PC-3 (cell line): ENCODE measurements at regions not wholly inside any gene's neighbourhood (a gene's known extent, or its start where the extent isn't known, plus 50 kb on each side); places are given as distances from the start of the nearest gene placed in this dataset.

Source experiments
- ATAC-seq: fragments of 200-7000 bp; cut with Tn5 transposase; 2 replicates; pipeline ENCODE4 v1.9.1; 2020; ENCODE audit warnings: mild to moderate bottlenecking, moderate library complexity
- BruUV-seq: library from RNA; stranded (reverse); fragments of 400-500 nt; replicated peaks from 2 replicates; lab custom pipeline; 2021; lab: Mats Ljungman, UMichigan
- CTCF ChIA-PET: fragments of 300-600 bp; sonication (Branson Sonifier 250); formaldehyde crosslinking; loops from one replicate; lab custom pipeline; 2022; ENCODE audit warnings: antibody characterized with exemption; lab: Charles Lee
- POLR2A ChIA-PET: fragments of 300-600 bp; sonication (Branson Sonifier 250); formaldehyde crosslinking; loops from one replicate; lab custom pipeline; 2022; ENCODE audit warnings: antibody characterized with exemption; ENCODE audit not compliant: unreplicated experiment; lab: Charles Lee
- DNase-seq: peaks from one replicate; pipeline ENCODE4 v3.0.0-alpha.2; 2015
- H2AFZ ChIP-seq: fragments of 300-600 bp; sonication (generic); 2 replicates; pipeline ENCODE4 v1.6.0; 2016; ENCODE audit warnings: antibody characterized with exemption, low read length
- H3F3A ChIP-seq: fragments of 300-600 bp; sonication (generic); one replicate; pipeline ENCODE4 v1.6.0; 2017; ENCODE audit warnings: antibody characterized with exemption, low read length, control low read depth, mild to moderate bottlenecking; ENCODE audit not compliant: unreplicated experiment
- H3K27ac ChIP-seq: fragments of 300-600 bp; sonication (generic); 2 replicates; pipeline ENCODE4 v1.5.1; 2016; ENCODE audit warnings: mild to moderate bottlenecking, low read length
- H3K27me3 ChIP-seq: fragments of 300-600 bp; sonication (generic); 2 replicates; pipeline ENCODE4 v1.6.1; 2016; ENCODE audit warnings: low read length, mixed read lengths
- H3K36me3 ChIP-seq: fragments of 300-600 bp; sonication (generic); 2 replicates; pipeline ENCODE4 v1.6.1; 2016; ENCODE audit warnings: low read depth, mixed run types, low read length, mixed read lengths
- H3K4me1 ChIP-seq: fragments of 300-600 bp; sonication (generic); 2 replicates; pipeline ENCODE4 v1.5.1; 2016; ENCODE audit warnings: low read length; ENCODE audit not compliant: insufficient read depth
- H3K4me2 ChIP-seq: fragments of 300-600 bp; sonication (generic); 2 replicates; pipeline ENCODE4 v1.6.0; 2016; ENCODE audit warnings: low read length
- H3K4me3 ChIP-seq: fragments of 300-600 bp; sonication (generic); 2 replicates; pipeline ENCODE4 v1.5.1; 2016; ENCODE audit warnings: mild to moderate bottlenecking, low read length, mixed read lengths
- H3K79me2 ChIP-seq: fragments of 300-600 bp; sonication (generic); 2 replicates; pipeline ENCODE4 v1.6.1; 2017; ENCODE audit warnings: low read length, mixed read lengths
- H3K9ac ChIP-seq: fragments of 300-600 bp; sonication (generic); 2 replicates; pipeline ENCODE4 v1.6.0; 2016; ENCODE audit warnings: mild to moderate bottlenecking, low read length
- H3K9me2 ChIP-seq: fragments of 300-600 bp; sonication (generic); replicated peaks from 2 replicates; pipeline ENCODE4 v1.6.1; 2016; ENCODE audit warnings: mixed run types, low read length, mixed read lengths
- H3K9me3 ChIP-seq: fragments of 300-600 bp; sonication (generic); 2 replicates; pipeline ENCODE4 v1.6.1; 2016; ENCODE audit warnings: low read length, mixed read lengths
- H4K20me1 ChIP-seq: fragments of 300-600 bp; sonication (generic); 2 replicates; pipeline ENCODE4 v1.6.1; 2016; ENCODE audit warnings: low read length, mixed read lengths
- CTCF ChIP-seq: fragments of 300-600 bp; sonication (generic); conservative IDR thresholded peaks from 2 replicates; pipeline ENCODE4 v1.5.1; 2017; ENCODE audit warnings: antibody characterized with exemption, low read depth, mild to moderate bottlenecking, low read length
- EZH2 ChIP-seq: fragments of 300-600 bp; sonication (generic); IDR thresholded peaks from one replicate; pipeline ENCODE4 v1.6.1; 2017; ENCODE audit warnings: antibody characterized with exemption, mild to moderate bottlenecking, low read length; ENCODE audit not compliant: unreplicated experiment
- EZH2phosphoT487 ChIP-seq: fragments of 300-600 bp; sonication (generic); IDR thresholded peaks from 2 replicates; pipeline ENCODE4 v1.6.1; 2018; ENCODE audit warnings: mild to moderate bottlenecking, antibody characterized with exemption, low read length, borderline replicate concordance
- intact Hi-C: fragments of 100-400 bp; cut with micrococcal nuclease; formaldehyde crosslinking; loops from 2 replicates; pipeline ENCODE4 v1.9.0; 2023

- TF ChIP-seq EZH2 (no peak), EZH2phosphoT487 (no peak), CTCF (no peak)
Measured at GRCh38 chr5:18544421-18544820, 910.2 kb downstream of the TAF11L14 start.

GRCh38 chr5:18546591-18546990, 912.3 kb downstream of the TAF11L14 start:
- ChIA-PET CTCF (no interaction called here), POLR2A (interaction anchor here (0.6 kb wide), 1 partner anchor 14 kb away, joined by 3 read pairs; no protein-coding TSS in a partner anchor)
- Histone ChIP-seq H3K9me3 (no peaks in the 10 kb centered on the region), H3K4me2 (no peak overlapping the region), H3K36me3 (no peaks in the 10 kb centered on the region), H3F3A (no peaks in the 10 kb centered on the region), H3K27me3 (no peaks in the 10 kb centered on the region), H3K27ac (no peak overlapping the region), H3K4me1 (no peaks in the 10 kb centered on the region), H3K4me3 (no peak overlapping the region), H4K20me1 (no peaks in the 10 kb centered on the region), H3K9me2 (no peaks in the 10 kb centered on the region), H3K79me2 (no peaks in the 10 kb centered on the region), H3K9ac (no peak overlapping the region), H2AFZ (no peak overlapping the region)
- BruUV-seq = no TSS peak
- TF ChIP-seq CTCF (no peak), EZH2phosphoT487 (no peak), EZH2 (no peak)
- ATAC-seq (no peak), DNase-seq (no peak)
- intact Hi-C loops = no loop called here

More at GRCh38 chr5:18544421-18544820, 910.2 kb downstream of the TAF11L14 start:
- DNase-seq (no peak), ATAC-seq (no peak)
- Histone ChIP-seq H3F3A (no peaks in the 10 kb centered on the region), H3K9ac (no peak overlapping the region), H3K4me1 (no peaks in the 10 kb centered on the region), H3K4me3 (no peak overlapping the region), H3K4me2 (no peak overlapping the region), H3K27ac (no peak overlapping the region), H3K36me3 (no peaks in the 10 kb centered on the region), H3K9me2 (no peaks in the 10 kb centered on the region), H4K20me1 (no peaks in the 10 kb centered on the region), H2AFZ (no peak overlapping the region), H3K79me2 (no peaks in the 10 kb centered on the region), H3K27me3 (no peaks in the 10 kb centered on the region), H3K9me3 (no peaks in the 10 kb centered on the region)
- ChIA-PET POLR2A (no interaction called here), CTCF (no interaction called here)
- intact Hi-C loops = no loop called here
- BruUV-seq = no TSS peak

- no peak for DNase-seq
- intact Hi-C loops = no loop called here
- no peaks in the 10 kb centered on the region for H3K9me2 ChIP-seq
- BruUV-seq = no TSS peak
- no peak overlapping the region for H3K9ac ChIP-seq
- no peak overlapping the region for H3K27ac ChIP-seq
- CTCF ChIA-PET = no interaction called here
- H2AFZ ChIP-seq = no peak overlapping the region
- no peaks in the 10 kb centered on the region for H3K79me2 ChIP-seq
- H3K27me3 ChIP-seq = no peaks in the 10 kb centered on the region
- peaks cover 14% of the 10 kb centered on the region for H3K4me1 ChIP-seq
- ATAC-seq = no peak
- peaks cover 5% of the 10 kb centered on the region for H3F3A ChIP-seq
- no peaks in the 10 kb centered on the region for H3K9me3 ChIP-seq
- no peak overlapping the region for H3K4me2 ChIP-seq
- POLR2A ChIA-PET = no interaction called here
- TF ChIP-seq EZH2 = no peak
- no peak for TF ChIP-seq EZH2phosphoT487
- no peak for TF ChIP-seq CTCF
- H3K36me3 ChIP-seq = no peaks in the 10 kb centered on the region
- no peaks in the 10 kb centered on the region for H4K20me1 ChIP-seq
- H3K4me3 ChIP-seq = no peak overlapping the region
Measured at GRCh38 chr5:18551716-18552115, 917.5 kb downstream of the TAF11L14 start.
